SK-N-SH treated with all-trans-retinoic acid at 6 μM for 48 hours (cell line): ENCODE measurements at regions not wholly inside any gene's neighbourhood (a gene's known extent, or its start where the extent isn't known, plus 50 kb on each side); places are given as distances from the start of the nearest gene placed in this dataset.

Experiments used
- ATAC-seq: fragments of 200-7000 bp; cut with Tn5 transposase; 3 replicates; pipeline ENCODE4 v1.9.1; 2020; ENCODE audit warnings: mild to moderate bottlenecking, moderate library complexity
- ARNTL ChIP-seq: fragments of 450-650 bp; formaldehyde crosslinking; IDR thresholded peaks from 2 replicates; pipeline ENCODE4 v1.5.0; 2020; ENCODE audit warnings: low read depth, mild to moderate bottlenecking, moderate library complexity, borderline replicate concordance
- CREB5 ChIP-seq: fragments of 250-450 bp; sonication (Bioruptor Pico); IDR thresholded peaks from 2 replicates; pipeline ENCODE4 v1.5.1; 2020; ENCODE audit warnings: low read depth, mild to moderate bottlenecking, moderate library complexity
- CSDC2 ChIP-seq: fragments of 250-450 bp; sonication (Bioruptor Pico); IDR thresholded peaks from 2 replicates; pipeline ENCODE4 v1.5.0; 2020; ENCODE audit warnings: mild to moderate bottlenecking, moderate library complexity
- CSRNP3 ChIP-seq: fragments of 250-450 bp; sonication (Bioruptor Pico); IDR thresholded peaks from 2 replicates; pipeline ENCODE4 v1.5.1; 2021; ENCODE audit warnings: mild to moderate bottlenecking, moderate library complexity
- ESRRG ChIP-seq: fragments of 250-450 bp; sonication (Bioruptor Pico); IDR thresholded peaks from 2 replicates; pipeline ENCODE4 v1.6.1; 2021; ENCODE audit warnings: mild to moderate bottlenecking
- GLIS3 ChIP-seq: fragments of 250-450 bp; sonication (Bioruptor Pico); IDR thresholded peaks from 2 replicates; pipeline ENCODE4 v1.5.0; 2020; ENCODE audit warnings: mild to moderate bottlenecking, moderate library complexity
- ISL1 ChIP-seq: fragments of 250-450 bp; sonication (Bioruptor Pico); IDR thresholded peaks from 2 replicates; pipeline ENCODE4 v2.1.2; 2022; ENCODE audit warnings: mild to moderate bottlenecking, moderate library complexity
- OSR1 ChIP-seq: fragments of 250-450 bp; sonication (Bioruptor Pico); IDR thresholded peaks from 2 replicates; pipeline ENCODE4 v1.8.0; 2022; ENCODE audit warnings: moderate library complexity, mild to moderate bottlenecking, inconsistent platforms
- PATZ1 ChIP-seq: fragments of 250-450 bp; sonication (Bioruptor Pico); IDR thresholded peaks from 2 replicates; pipeline ENCODE4 v1.8.0; 2020; ENCODE audit warnings: mild to moderate bottlenecking, moderate library complexity, borderline replicate concordance
- POU6F1 ChIP-seq: fragments of 250-450 bp; sonication (Bioruptor Pico); IDR thresholded peaks from 2 replicates; pipeline ENCODE4 v1.8.0; 2021; ENCODE audit warnings: low read depth, mild to moderate bottlenecking, moderate library complexity, borderline replicate concordance
- SNAI2 ChIP-seq: fragments of 250-450 bp; sonication (Bioruptor Pico); IDR thresholded peaks from 2 replicates; pipeline ENCODE4 v1.5.0; 2020; ENCODE audit warnings: mild to moderate bottlenecking, moderate library complexity
- TCF4 ChIP-seq: fragments of 250-450 bp; sonication (Bioruptor Pico); IDR thresholded peaks from 2 replicates; pipeline ENCODE4 v1.8.0; 2021; ENCODE audit warnings: mild to moderate bottlenecking, moderate library complexity, borderline replicate concordance
- TOX ChIP-seq: fragments of 250-450 bp; sonication (Bioruptor Pico); IDR thresholded peaks from 2 replicates; pipeline ENCODE4 v1.8.0; 2021; ENCODE audit warnings: mild to moderate bottlenecking, moderate library complexity, borderline replicate concordance
- TSHZ2 ChIP-seq: fragments of 250-450 bp; sonication (Bioruptor Pico); IDR thresholded peaks from 2 replicates; pipeline ENCODE4 v1.5.0; 2020; ENCODE audit warnings: mild to moderate bottlenecking, moderate library complexity
- ZC3H10 ChIP-seq: fragments of 250-450 bp; sonication (Bioruptor Pico); IDR thresholded peaks from 2 replicates; pipeline ENCODE4 v1.5.1; 2021; ENCODE audit warnings: mild to moderate bottlenecking, moderate library complexity
- ZFP30 ChIP-seq: fragments of 450-650 bp; formaldehyde crosslinking; IDR thresholded peaks from 2 replicates; pipeline ENCODE4 v1.5.0; 2022; ENCODE audit warnings: mild to moderate bottlenecking, moderate library complexity
- ZNF565 ChIP-seq: fragments of 450-650 bp; formaldehyde crosslinking; conservative IDR thresholded peaks from 2 replicates; pipeline ENCODE4 v1.5.0; 2020; ENCODE audit warnings: low read depth, mild to moderate bottlenecking, moderate library complexity
- ZNF70 ChIP-seq: fragments of 450-650 bp; formaldehyde crosslinking; IDR thresholded peaks from 2 replicates; pipeline ENCODE4 v1.5.0; 2020; ENCODE audit warnings: mild to moderate bottlenecking, moderate library complexity
- ZNF8 ChIP-seq: fragments of 450-650 bp; formaldehyde crosslinking; IDR thresholded peaks from 2 replicates; pipeline ENCODE4 v1.5.0; 2020; ENCODE audit warnings: mild to moderate bottlenecking, moderate library complexity

GRCh38 chr4:177125656-177126055, 184.0 kb upstream of the NEIL3 start:
- ATAC-seq = no peak
- no peak for TF ChIP-seq SNAI2 (CRISPR knock-in tag)
- TF ChIP-seq ZNF565 (CRISPR knock-in tag) = no peak
- no peak for TF ChIP-seq GLIS3 (CRISPR knock-in tag)
- no peak for TF ChIP-seq ISL1
- TF ChIP-seq POU6F1 (CRISPR knock-in tag) = no peak
- no peak for TF ChIP-seq TOX (CRISPR knock-in tag)
- TF ChIP-seq CREB5 (CRISPR knock-in tag) = no peak
- TF ChIP-seq ESRRG (CRISPR knock-in tag) = no peak
- no peak for TF ChIP-seq ZNF70
- TF ChIP-seq TCF4 (CRISPR knock-in tag) = no peak
- no peak for TF ChIP-seq PATZ1 (CRISPR knock-in tag)

- TF ChIP-seq PATZ1 (CRISPR knock-in tag) (no peak), CSRNP3 (CRISPR knock-in tag) (no peak), ZC3H10 (CRISPR knock-in tag) (no peak), POU6F1 (CRISPR knock-in tag) (no peak), CSDC2 (CRISPR knock-in tag) (no peak), ZNF8 (CRISPR knock-in tag) (no peak), TCF4 (CRISPR knock-in tag) (no peak), SNAI2 (CRISPR knock-in tag) (no peak), ARNTL (CRISPR knock-in tag) (no peak)
- TF ChIP-seq, all 23 proteins: peak for 0
- ATAC-seq = no peak
These were observed 182.0 kb upstream of the NEIL3 start for GRCh38 chr4:177127658-177128057.

- no peak for TF ChIP-seq SNAI2 (CRISPR knock-in tag)
- ATAC-seq = no peak
These were observed 181.4 kb upstream of the NEIL3 start for GRCh38 chr4:177128306-177128705.

- TF ChIP-seq OSR1 (CRISPR knock-in tag) (no peak), GLIS3 (CRISPR knock-in tag) (no peak), TSHZ2 (CRISPR knock-in tag) (no peak), CREB5 (CRISPR knock-in tag) (no peak), ZNF8 (CRISPR knock-in tag) (no peak), TOX (CRISPR knock-in tag) (no peak), ISL1 (no peak), ZFP30 (CRISPR knock-in tag) (no peak), ARNTL (CRISPR knock-in tag) (no peak)
- ATAC-seq = no peak
These were observed 177.9 kb upstream of the NEIL3 start for GRCh38 chr4:177131736-177132135.
